Right atrium auricular region (tissue), 2 donors: ENCODE measurements at regions not wholly inside any gene's neighbourhood (a gene's known extent, or its start where the extent isn't known, plus 50 kb on each side); places are given as distances from the start of the nearest gene placed in this dataset.

ENCODE experiments used
- DNase-seq: peaks from one replicate; pipeline ENCODE4 v3.0.0-alpha.2; 2019; ENCODE audit warnings: low spot score
- H3K27ac ChIP-seq, 2 donors: fragments of 200-600 bp; sonication (generic); 1 replicate in 1 of 2; 2 replicates in 1 of 2; pipeline ENCODE4 v1.5.1; 2016 to 2019
- H3K27me3 ChIP-seq, 2 donors: fragments of 200-600 bp; sonication (generic); one replicate each; pipeline versions ENCODE4 v1.5.1 to v1.6.0; 2017 to 2019
- H3K36me3 ChIP-seq: fragments of 200-600 bp; sonication (generic); one replicate; pipeline ENCODE4 v1.5.1; 2016
- H3K4me1 ChIP-seq, 2 donors: fragments of 200-600 bp; sonication (generic); one replicate each; pipeline versions ENCODE4 v1.5.1 to v1.6.0; 2017 to 2019
- H3K4me3 ChIP-seq, 2 donors: fragments of 200-600 bp; sonication (generic); 1 replicate in 1 of 2; 2 replicates in 1 of 2; pipeline ENCODE4 v1.5.1; 2017 to 2019; ENCODE audit warnings: mild to moderate bottlenecking in 1 of 2, moderate library complexity in 1 of 2
- H3K9me3 ChIP-seq, 2 donors: fragments of 200-600 bp; sonication (generic); one replicate each; pipeline ENCODE4 v1.5.1; 2019
- CTCF ChIP-seq, 2 donors: fragments of 200-600 bp; sonication (generic); IDR thresholded peaks; one replicate each; pipeline ENCODE4 v1.5.1; 2019; ENCODE audit warnings: antibody characterized with exemption in 2 of 2

DNA sequence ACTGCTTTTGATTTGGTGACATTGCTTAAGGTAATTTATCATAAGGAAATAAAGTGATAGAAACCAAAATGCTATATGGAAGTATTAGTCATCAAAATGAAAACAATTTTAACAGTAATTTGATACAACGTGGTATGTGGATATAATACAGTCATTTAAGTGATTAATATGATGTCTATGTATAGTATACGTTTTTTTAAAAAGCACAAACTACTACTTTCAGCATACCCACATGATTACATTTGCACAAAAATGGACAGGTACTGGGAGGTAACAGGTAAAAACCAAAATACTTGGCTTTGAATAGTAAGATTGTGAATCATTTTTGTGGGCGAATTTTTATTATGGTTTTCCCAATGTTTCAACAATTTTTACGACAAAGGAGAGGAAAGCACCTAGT lies 97.6 kb downstream of the OGFRL1 start:
- Histone ChIP-seq H3K9me3 (no peaks in the 10 kb centered on the region), H3K27ac (no peak overlapping the region)
- no peak for TF ChIP-seq CTCF (IDR thresholded peaks at IDR 0.05)

GRCh38 chr6:71387179-71387578 lies 98.6 kb downstream of the OGFRL1 start:
- Histone ChIP-seq H3K4me3 (no peak overlapping the region), H3K9me3 (no peaks in the 10 kb centered on the region), H3K36me3 (no peaks in the 10 kb centered on the region), H3K4me1 (peaks cover 0 to 25% of the 10 kb centered on the region in 2 donors), H3K27me3 (no peaks in the 10 kb centered on the region), H3K27ac (no peak overlapping the region)
- TF ChIP-seq CTCF (IDR thresholded peaks at IDR 0.05): no peak
- DNase-seq: no peak

More for the DNA sequence above, 97.6 kb downstream of the OGFRL1 start:
- no peaks in the 10 kb centered on the region for H3K27me3 ChIP-seq
- H3K36me3 ChIP-seq: no peaks in the 10 kb centered on the region
- no peak for DNase-seq
- H3K4me3 ChIP-seq: no peak overlapping the region
- H3K4me1 ChIP-seq: peaks cover 0 to 22% of the 10 kb centered on the region in 2 donors

DNA sequence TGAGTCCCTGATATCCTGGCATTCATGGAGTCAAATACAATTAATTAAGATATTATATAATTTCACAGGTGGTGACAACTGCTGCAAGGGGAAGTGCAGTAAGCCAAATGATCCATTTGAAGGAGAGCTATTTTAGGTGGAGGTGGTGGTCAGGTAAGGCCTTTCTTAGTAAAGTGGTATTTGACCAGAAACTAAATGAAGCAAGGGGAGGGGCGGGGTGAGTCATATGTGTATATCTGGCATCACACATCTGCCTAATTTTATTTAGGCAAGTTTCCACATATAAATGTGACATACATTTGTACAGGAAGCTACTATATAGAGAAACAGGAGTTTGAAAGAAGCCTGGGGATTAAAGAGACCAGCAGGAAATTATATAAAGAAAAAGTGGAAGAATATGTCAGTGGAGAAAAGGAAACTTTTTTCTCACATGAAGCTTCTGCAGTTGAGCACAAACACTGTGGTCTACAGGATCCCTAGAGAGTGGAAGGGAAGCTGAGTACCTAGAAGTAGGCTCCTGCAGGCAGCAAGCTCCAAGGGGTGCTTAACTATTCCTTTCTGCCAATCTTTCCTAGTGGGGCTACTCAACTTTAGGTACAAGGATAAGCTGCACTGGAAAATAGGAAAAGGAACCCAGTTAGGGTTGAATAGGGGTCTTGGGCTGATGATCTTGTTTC lies 99.6 kb downstream of the OGFRL1 start:
- H3K9me3 ChIP-seq: no peaks in the 10 kb centered on the region
- H3K27ac ChIP-seq: no peak overlapping the region
- H3K4me3 ChIP-seq: no peak overlapping the region
- H3K36me3 ChIP-seq: no peaks in the 10 kb centered on the region
- DNase-seq: no peak
- no peak for TF ChIP-seq CTCF (IDR thresholded peaks at IDR 0.05)
- no peaks in the 10 kb centered on the region for H3K27me3 ChIP-seq
- H3K4me1 ChIP-seq: peaks cover 0 to 35% of the 10 kb centered on the region in 2 donors

- Histone ChIP-seq H3K9me3 (no peaks in the 10 kb centered on the region), H3K27me3 (no peaks in the 10 kb centered on the region), H3K4me1 (peaks cover 0 to 42% of the 10 kb centered on the region in 2 donors), H3K36me3 (no peaks in the 10 kb centered on the region), H3K4me3 (no peak overlapping the region), H3K27ac (no peak overlapping the region)
- no peak for DNase-seq
- no peak for TF ChIP-seq CTCF (IDR thresholded peaks at IDR 0.05)
These were observed 100.4 kb downstream of the OGFRL1 start for GRCh38 chr6:71388856-71389527.

GRCh38 chr6:71391126-71391525 lies 102.5 kb downstream of the OGFRL1 start:
- no peak for TF ChIP-seq CTCF (IDR thresholded peaks at IDR 0.05)
- H3K36me3 ChIP-seq: no peaks in the 10 kb centered on the region
- H3K27ac ChIP-seq: no peak overlapping the region
- peaks cover 0 to 59% of the 10 kb centered on the region in 2 donors for H3K4me1 ChIP-seq
- H3K4me3 ChIP-seq: no peak overlapping the region
- H3K9me3 ChIP-seq: no peaks in the 10 kb centered on the region
- H3K27me3 ChIP-seq: no peaks in the 10 kb centered on the region
- no peak for DNase-seq
